ENCODE measurements at regions not wholly inside any gene's neighbourhood (a gene's known extent, or its start where the extent isn't known, plus 50 kb on each side); places are given as distances from the start of the nearest gene placed in this dataset.

DNA sequence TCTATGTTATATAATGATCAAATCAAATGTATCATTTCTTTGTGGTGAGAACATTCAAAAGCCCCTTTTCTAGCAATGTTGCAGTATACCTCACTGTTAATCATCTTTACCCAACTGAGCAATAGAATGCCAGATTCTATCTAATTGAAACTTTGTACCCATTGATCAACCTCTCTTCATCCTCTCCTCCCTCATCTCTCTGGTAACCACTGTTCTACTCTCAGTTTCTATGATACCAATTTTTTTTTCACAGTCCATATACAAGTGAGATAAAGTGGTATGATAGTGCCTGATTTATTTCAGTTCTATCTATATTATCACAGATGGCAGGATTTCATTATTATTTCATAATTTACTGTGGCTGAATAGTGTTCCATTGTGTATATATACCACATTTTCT is 209.8 kb downstream of the SPCS3 start:
- no peak for DNase-seq (ENCODE audit: low read depth)
- Histone ChIP-seq H3K36me3 (ENCODE audit: control insufficient read depth, insufficient read depth, low read length) (no peaks in the 10 kb centered on the region), H3K27me3 (ENCODE audit: control insufficient read depth, insufficient read depth, low read length) (no peaks in the 10 kb centered on the region), H3K4me3 (ENCODE audit: low read depth, low read length) (no peak overlapping the region)
- CTCF ChIA-PET, result no interaction called here
- no peak for TF ChIP-seq CTCF (IDR thresholded peaks at IDR 0.05; ENCODE audit: insufficient read depth, low read depth, low read length)
- POLR2A ChIA-PET, result no interaction called here

GRCh38 chr4:176533159-176533558 is 213.4 kb downstream of the SPCS3 start:
- DNase-seq (ENCODE audit: low read depth), result no peak
- no peak for TF ChIP-seq CTCF (IDR thresholded peaks at IDR 0.05; ENCODE audit: insufficient read depth, low read depth, low read length)
- no peak overlapping the region for H3K4me3 ChIP-seq (ENCODE audit: low read depth, low read length)

GRCh38 chr4:176534566-176534965 is 214.8 kb downstream of the SPCS3 start:
- ChIA-PET POLR2A (no interaction called here), CTCF (no interaction called here)
- H3K4me3 ChIP-seq (ENCODE audit: low read depth, low read length), result no peak overlapping the region
- no peak for TF ChIP-seq CTCF (IDR thresholded peaks at IDR 0.05; ENCODE audit: insufficient read depth, low read depth, low read length)
- no peaks in the 10 kb centered on the region for H3K36me3 ChIP-seq (ENCODE audit: control insufficient read depth, insufficient read depth, low read length)
- no peaks in the 10 kb centered on the region for H3K27me3 ChIP-seq (ENCODE audit: control insufficient read depth, insufficient read depth, low read length)
- DNase-seq (ENCODE audit: low read depth), result peak; percentile 52

More at GRCh38 chr4:176533159-176533558, 213.4 kb downstream of the SPCS3 start:
- H3K36me3 ChIP-seq (ENCODE audit: control insufficient read depth, insufficient read depth, low read length), result no peaks in the 10 kb centered on the region
- H3K27me3 ChIP-seq (ENCODE audit: control insufficient read depth, insufficient read depth, low read length), result no peaks in the 10 kb centered on the region
- ChIA-PET POLR2A (no interaction called here), CTCF (no interaction called here)

DNA sequence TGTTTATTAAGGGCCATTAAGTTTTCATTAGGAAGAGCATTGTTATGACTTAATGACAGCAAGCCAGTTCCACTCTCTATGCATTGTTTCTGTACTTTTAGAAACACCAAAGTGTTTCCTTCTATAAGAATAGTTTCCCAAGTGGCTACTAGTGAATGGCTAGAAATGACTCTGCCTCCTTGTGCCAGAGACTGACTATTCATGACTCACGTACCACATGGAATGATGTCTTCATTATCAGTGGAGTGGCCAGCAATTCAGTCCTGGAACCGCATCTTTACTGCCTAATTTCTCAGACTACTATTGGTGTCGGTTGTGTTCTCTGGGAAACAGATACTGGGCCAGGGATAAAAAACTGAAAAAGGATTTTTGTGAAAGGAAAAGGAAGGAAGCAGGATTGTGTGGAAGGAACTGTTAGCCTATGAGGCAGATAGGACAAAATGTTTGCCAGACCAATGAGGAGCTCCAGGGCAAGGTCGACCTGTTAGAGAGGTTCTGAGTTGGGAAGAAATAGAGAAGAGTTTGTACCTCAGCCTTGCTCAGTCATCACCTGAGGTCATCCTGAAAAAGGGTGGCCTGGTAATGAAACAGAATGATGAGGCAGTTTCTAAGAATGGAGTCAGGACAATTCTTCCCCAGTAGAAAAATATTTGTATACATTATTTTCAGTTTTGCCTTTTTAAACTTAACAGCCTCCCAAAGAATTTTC is 218.6 kb downstream of the SPCS3 start:
- POLR2A ChIA-PET, result no interaction called here
- H3K27me3 ChIP-seq (ENCODE audit: control insufficient read depth, insufficient read depth, low read length), result no peaks in the 10 kb centered on the region
- CTCF ChIA-PET, result no interaction called here

More for the DNA sequence above, 218.6 kb downstream of the SPCS3 start:
- DNase-seq (ENCODE audit: low read depth), result peak; percentile 74
- Histone ChIP-seq H3K4me3 (ENCODE audit: low read depth, low read length) (no peak overlapping the region), H3K36me3 (ENCODE audit: control insufficient read depth, insufficient read depth, low read length) (no peaks in the 10 kb centered on the region)
- 0 out of 2 replicates have a peak, but pooled peaks have one; percentile 4 for TF ChIP-seq CTCF (IDR thresholded peaks at IDR 0.05; ENCODE audit: insufficient read depth, low read depth, low read length)
